Central memory CD8-positive, alpha-beta T cell (primary cell): ENCODE measurements at regions not wholly inside any gene's neighbourhood (a gene's known extent, or its start where the extent isn't known, plus 50 kb on each side); places are given as distances from the start of the nearest gene placed in this dataset.

Experiments used
- ATAC-seq: fragments of 150-1000 bp; cut with Tn5 transposase; replicated peaks from 2 replicates; pipeline ENCODE4 v1.10.0; 2022; ENCODE audit warnings: mild to moderate bottlenecking, moderate FRiP score, moderate number of reproducible peaks; ENCODE audit not compliant: poor library complexity, severe bottlenecking; ENCODE audit errors: extremely low read depth
- DNase-seq, 2 donors: peaks; one replicate each; pipeline ENCODE4 v3.0.0; 2021; ENCODE audit warnings: low spot score in 2 of 2
- H3K27ac Mint-ChIP-seq: one replicate; pipeline ENCODE4 v1.8.0; 2022; ENCODE audit warnings: low read depth, mild to moderate bottlenecking, moderate library complexity, mixed read lengths
- H3K27me3 Mint-ChIP-seq: one replicate; pipeline ENCODE4 v1.8.0; 2022; ENCODE audit warnings: mixed read lengths
- H3K36me3 Mint-ChIP-seq: one replicate; pipeline ENCODE4 v1.8.0; 2022; ENCODE audit warnings: mild to moderate bottlenecking, moderate library complexity, mixed read lengths; ENCODE audit not compliant: insufficient read depth
- H3K4me1 Mint-ChIP-seq: one replicate; pipeline ENCODE4 v1.8.0; 2022; ENCODE audit warnings: mixed read lengths
- H3K4me3 Mint-ChIP-seq: one replicate; pipeline ENCODE4 v1.8.0; 2022; ENCODE audit warnings: mild to moderate bottlenecking, moderate library complexity, mixed read lengths
- H3K9me3 Mint-ChIP-seq: one replicate; pipeline ENCODE4 v1.8.0; 2022; ENCODE audit warnings: mixed read lengths

DNA sequence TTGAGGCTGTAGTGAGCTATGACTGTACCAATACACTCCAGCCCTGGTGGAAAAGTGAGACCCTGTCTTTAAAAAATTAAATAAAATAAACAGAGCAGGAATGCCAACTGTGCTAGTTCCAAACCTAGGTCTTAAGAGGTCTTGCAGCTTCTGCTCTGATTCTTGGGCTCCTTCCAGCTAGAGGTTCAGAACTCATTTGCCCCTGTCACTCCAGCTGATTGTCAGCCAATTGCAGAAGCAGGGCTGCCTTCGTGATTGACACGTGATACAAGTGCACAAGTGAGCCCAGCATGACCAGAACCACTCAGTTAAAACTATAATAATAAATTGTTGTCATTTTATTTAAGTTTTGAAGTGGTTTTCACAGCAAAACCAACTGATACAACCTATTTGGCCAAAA lies 298.4 kb downstream of the USP25 start:
- ATAC-seq = no peak

DNA sequence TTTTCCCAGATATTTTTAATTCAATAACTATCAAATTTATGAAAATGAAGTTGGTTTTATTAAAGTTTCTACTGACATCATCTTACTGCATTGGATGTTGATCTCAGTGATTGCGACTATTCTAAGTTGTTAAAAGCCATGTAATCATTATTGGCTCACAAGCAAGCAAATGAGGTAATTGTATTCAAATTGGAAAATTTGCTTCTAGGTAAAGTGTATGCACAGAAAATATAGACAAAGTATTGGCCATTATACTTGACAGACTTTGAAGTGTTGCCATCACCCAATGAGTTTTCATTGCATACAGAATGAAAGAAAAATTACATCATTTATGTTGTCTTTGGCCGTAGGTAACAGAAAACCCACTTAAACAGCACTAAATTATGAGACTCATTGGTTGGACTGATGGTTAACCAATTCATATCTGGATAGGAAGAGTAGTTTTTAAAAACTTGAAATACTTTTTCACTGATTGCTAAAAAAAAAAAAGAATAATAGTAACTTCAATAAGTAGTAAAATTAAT lies 299.2 kb downstream of the USP25 start:
- H3K27ac Mint-ChIP-seq = no peak overlapping the region

More for the DNA sequence above, 298.4 kb downstream of the USP25 start:
- Mint-ChIP-seq H3K4me3 (no peak overlapping the region), H3K36me3 (no peaks in the 10 kb centered on the region), H3K27me3 (peaks cover under 1% of the 10 kb centered on the region), H3K9me3 (peaks cover under 1% of the 10 kb centered on the region), H3K27ac (no peak overlapping the region), H3K4me1 (no peaks in the 10 kb centered on the region)
- DNase-seq = no peak

DNA sequence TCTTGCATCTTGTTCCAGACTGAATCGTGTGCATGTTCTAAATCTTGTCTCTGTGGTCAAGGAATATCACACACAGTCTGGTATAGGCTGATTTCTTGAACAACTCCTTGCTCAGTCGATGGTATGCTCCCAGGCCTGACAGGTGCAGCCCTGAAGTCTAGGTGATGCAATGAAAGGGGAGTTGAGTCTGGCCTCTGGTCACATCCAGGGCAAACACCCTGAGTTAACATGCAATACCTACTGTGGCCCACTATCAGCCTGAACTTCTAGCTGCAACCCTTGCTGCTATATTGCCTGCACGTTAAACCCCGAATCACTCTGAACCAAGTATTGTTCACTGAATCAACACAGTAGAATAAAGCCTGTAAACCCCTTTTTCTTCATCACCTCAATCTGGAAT lies 303.4 kb downstream of the USP25 start:
- no peaks in the 10 kb centered on the region for H3K4me1 Mint-ChIP-seq
- H3K27me3 Mint-ChIP-seq = no peaks in the 10 kb centered on the region
- H3K4me3 Mint-ChIP-seq = no peak overlapping the region
- H3K27ac Mint-ChIP-seq = no peak overlapping the region
- H3K9me3 Mint-ChIP-seq = no peaks in the 10 kb centered on the region
- no peak for DNase-seq
- ATAC-seq = no peak
- H3K36me3 Mint-ChIP-seq = no peaks in the 10 kb centered on the region

More for the DNA sequence above, 299.2 kb downstream of the USP25 start:
- DNase-seq = no peak
- no peaks in the 10 kb centered on the region for H3K9me3 Mint-ChIP-seq
- no peaks in the 10 kb centered on the region for H3K27me3 Mint-ChIP-seq
- H3K36me3 Mint-ChIP-seq = no peaks in the 10 kb centered on the region
- no peaks in the 10 kb centered on the region for H3K4me1 Mint-ChIP-seq
- H3K4me3 Mint-ChIP-seq = no peak overlapping the region
- ATAC-seq = no peak

DNA sequence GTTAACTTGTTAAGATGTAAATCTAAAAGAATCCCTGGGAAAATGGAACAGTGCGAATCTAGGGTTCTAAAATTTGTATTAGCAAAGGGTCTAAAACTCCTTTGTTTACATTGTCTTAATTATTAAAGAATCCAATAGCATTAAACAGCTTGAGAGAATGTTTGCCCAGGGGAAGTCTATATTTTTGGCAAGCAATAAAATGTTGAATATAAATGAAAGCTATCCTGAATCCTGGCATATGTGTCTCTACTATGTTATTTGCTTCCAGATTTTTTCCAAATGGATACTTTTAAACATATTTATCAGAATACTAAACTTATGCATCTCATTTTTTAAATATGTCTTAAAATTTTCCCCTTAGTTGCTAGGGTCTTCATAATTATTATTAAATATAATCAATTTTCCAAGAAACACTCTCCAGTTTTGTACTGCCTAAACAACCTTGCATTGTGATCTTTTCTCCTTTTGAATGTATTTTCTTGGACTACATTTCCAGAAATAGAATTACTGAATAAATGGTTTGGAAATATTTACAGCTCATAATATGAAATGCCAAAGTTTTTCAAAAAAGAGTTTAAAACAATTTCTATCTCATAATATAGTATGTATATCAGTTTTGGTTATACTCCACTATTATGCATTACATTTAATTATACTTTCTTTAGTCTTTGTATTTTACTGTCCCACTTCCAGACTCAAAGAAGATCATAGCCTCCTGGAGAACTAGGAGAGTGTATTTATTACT lies 304.8 kb downstream of the USP25 start:
- Mint-ChIP-seq H3K9me3 (no peaks in the 10 kb centered on the region), H3K27me3 (no peaks in the 10 kb centered on the region), H3K36me3 (no peaks in the 10 kb centered on the region), H3K27ac (no peak overlapping the region), H3K4me3 (no peak overlapping the region), H3K4me1 (no peaks in the 10 kb centered on the region)
- DNase-seq (no peak), ATAC-seq (no peak)

DNA sequence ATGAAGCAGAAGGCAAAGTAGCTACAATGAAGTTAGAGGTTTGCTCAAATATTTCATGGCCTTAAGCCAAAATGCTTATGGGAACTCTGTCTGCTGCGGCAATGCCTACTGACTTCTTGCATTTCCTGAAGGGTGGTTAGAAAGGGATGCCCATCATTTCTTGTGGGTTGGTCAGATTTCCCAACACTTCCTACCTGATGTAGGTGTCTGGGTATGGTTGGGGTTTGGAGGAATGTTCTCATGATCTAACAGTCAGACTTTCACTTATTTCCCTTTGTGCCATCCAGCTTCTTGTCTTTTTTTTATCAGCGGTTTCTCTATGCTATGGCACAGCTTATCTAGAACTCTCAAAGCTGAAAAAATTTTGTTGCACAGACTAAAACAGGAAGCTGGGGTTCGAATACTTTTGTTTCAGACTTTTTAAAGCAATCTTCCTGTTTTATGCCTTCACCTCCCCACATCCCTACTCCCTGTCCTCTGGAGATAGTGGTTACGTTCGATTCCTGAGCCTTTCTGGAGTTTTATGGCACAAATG lies 307.7 kb downstream of the USP25 start:
- ATAC-seq (no peak), DNase-seq (no peak)
- H3K36me3 Mint-ChIP-seq = no peaks in the 10 kb centered on the region
- H3K27ac Mint-ChIP-seq = no peak overlapping the region
- H3K4me3 Mint-ChIP-seq = no peak overlapping the region
- no peaks in the 10 kb centered on the region for H3K27me3 Mint-ChIP-seq
- H3K4me1 Mint-ChIP-seq = no peaks in the 10 kb centered on the region
- no peaks in the 10 kb centered on the region for H3K9me3 Mint-ChIP-seq

DNA sequence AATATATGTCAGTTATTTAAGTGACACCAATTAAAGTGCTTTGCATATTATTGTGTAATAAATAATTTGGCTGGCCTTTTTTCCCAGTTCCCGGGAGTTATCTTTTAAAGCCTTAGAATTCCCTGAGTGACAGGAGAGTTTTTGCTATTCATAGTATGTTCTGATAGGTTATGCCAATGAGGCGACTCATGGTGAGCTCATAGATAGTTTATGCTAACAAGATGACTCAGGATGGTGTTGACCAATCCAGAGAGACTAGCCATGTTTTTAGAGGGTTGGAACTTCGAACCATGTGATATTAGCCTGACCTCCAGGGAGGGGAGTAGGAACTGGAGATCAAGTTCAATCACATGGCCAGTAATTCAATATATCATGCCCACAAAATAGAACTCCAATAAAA lies 310.8 kb downstream of the USP25 start:
- Mint-ChIP-seq H3K4me3 (no peak overlapping the region), H3K27me3 (no peaks in the 10 kb centered on the region), H3K4me1 (no peaks in the 10 kb centered on the region), H3K9me3 (no peaks in the 10 kb centered on the region), H3K27ac (no peak overlapping the region), H3K36me3 (no peaks in the 10 kb centered on the region)
- DNase-seq = no peak
- ATAC-seq = no peak

DNA sequence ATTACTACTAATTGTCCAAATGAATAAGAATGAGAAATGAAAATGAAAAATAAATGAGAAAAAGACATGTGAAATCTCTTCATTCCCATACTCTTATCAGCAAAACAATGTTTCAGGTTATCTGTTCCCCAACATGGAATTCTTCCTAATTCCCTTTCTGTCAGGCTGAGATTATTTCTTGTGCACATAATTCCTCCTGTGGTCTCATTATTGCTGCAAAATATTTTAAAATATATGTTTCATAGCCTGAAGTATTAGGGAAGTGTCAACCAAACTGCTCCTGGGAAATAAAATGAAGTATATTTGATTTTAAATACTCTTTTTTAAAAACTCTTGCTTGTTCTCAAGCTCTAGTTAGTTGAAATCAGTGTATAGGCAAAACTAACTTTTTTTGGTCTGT lies 314.9 kb downstream of the USP25 start:
- H3K4me1 Mint-ChIP-seq = no peaks in the 10 kb centered on the region

DNA sequence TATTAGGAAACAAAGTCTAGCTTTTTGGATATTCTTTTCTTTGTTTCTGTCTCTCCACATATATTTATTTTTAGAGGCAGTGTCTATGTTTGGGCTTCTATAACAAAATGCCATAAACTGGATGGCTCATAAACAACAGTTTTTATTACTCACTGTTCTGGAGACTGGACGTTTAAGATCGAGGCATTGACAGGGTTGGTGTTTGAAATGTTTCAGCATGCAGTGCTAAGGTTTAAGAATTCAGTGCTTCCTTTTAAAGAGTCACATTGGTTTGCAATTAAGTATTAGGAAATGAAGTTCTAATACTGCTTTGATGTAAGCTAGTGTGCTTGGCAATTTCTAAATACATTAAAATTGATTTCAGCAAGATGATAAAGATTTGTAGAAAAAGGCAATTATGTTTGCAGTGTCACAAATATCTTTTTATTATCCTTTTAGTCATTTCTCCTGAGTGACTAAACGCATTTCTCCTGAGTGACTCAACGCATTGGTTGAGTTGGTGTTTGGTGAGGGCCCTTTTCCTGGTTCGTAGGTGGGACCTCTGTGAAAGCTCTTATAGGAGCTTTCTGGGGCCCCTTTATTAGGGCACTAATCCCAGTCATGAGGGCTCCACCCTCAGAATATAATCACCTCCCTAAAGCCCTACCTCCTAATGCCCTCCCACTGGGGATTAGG lies 317.0 kb downstream of the USP25 start:
- H3K27me3 Mint-ChIP-seq = no peaks in the 10 kb centered on the region
- no peak for ATAC-seq
- H3K27ac Mint-ChIP-seq = no peak overlapping the region

More for the DNA sequence above, 314.9 kb downstream of the USP25 start:
- DNase-seq (no peak), ATAC-seq (no peak)
- Mint-ChIP-seq H3K27me3 (no peaks in the 10 kb centered on the region), H3K27ac (no peak overlapping the region), H3K4me3 (no peak overlapping the region), H3K36me3 (no peaks in the 10 kb centered on the region), H3K9me3 (no peaks in the 10 kb centered on the region)

DNA sequence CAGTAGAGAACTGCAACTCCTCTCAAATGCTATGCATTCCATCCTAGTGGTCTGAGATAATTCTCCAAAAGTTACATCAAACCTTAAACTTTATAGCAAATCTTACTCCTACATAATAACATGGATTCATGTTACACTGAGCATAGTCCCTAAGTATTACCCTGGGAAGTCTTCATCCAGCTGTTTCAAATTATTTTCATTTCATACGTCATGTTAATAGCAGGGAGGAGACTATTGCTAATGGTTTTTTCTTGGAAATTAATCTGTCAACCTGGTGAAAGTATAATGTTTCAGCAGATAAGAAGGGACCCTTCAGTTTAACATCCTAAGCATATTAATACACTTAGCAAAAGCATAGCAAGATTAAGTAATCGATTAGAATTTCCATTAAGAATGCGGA lies 318.1 kb downstream of the USP25 start:
- no peak overlapping the region for H3K27ac Mint-ChIP-seq
- no peaks in the 10 kb centered on the region for H3K27me3 Mint-ChIP-seq
- H3K4me3 Mint-ChIP-seq = no peak overlapping the region
- DNase-seq (no peak), ATAC-seq (no peak)
- no peaks in the 10 kb centered on the region for H3K9me3 Mint-ChIP-seq
- no peaks in the 10 kb centered on the region for H3K4me1 Mint-ChIP-seq
- no peaks in the 10 kb centered on the region for H3K36me3 Mint-ChIP-seq

More for the DNA sequence above, 317.0 kb downstream of the USP25 start:
- Mint-ChIP-seq H3K4me3 (no peak overlapping the region), H3K4me1 (no peaks in the 10 kb centered on the region), H3K36me3 (no peaks in the 10 kb centered on the region), H3K9me3 (no peaks in the 10 kb centered on the region)
- no peak for DNase-seq

DNA sequence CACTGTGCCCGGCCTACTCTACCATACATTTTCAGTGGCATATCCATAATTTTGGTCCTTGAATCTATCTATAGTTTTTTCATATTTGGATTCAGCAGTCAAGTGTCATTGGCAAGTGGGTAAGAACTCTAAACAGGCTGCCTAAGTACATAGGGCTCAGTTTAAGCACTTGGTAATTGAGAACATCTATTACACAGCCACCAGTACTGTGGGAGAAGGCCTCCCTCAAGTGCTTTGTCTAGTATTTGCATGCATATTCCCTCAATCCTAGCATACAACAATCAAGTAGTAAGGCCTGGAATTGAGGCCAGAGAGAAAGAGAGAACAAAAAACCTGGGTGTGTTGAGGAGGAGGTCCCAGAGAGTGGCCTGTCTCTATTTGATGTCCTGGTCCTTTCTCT lies 325.2 kb downstream of the USP25 start:
- H3K4me3 Mint-ChIP-seq = no peak overlapping the region
- H3K4me1 Mint-ChIP-seq = no peaks in the 10 kb centered on the region
- ATAC-seq (no peak), DNase-seq (no peak)
- no peaks in the 10 kb centered on the region for H3K9me3 Mint-ChIP-seq
- H3K27ac Mint-ChIP-seq = no peak overlapping the region
- H3K27me3 Mint-ChIP-seq = no peaks in the 10 kb centered on the region
- H3K36me3 Mint-ChIP-seq = no peaks in the 10 kb centered on the region

DNA sequence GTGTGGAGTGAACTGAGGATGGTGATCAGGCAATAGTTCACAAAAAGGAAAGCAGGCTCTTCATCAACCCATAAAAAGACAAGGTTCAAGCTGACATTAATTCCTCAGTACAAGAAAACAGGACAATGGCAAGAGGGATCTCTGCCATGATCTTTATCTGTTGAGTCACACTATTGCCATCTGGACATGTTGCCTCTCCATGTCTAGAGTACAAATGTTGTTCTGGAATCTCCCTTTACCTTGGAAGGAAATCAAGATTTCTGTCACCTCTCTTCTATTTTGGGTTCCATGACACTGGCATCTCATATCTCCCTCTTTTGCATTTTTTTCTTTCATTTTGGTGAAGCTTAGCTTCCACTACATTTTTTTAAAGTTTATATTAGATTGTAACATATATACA lies 329.1 kb downstream of the USP25 start:
- Mint-ChIP-seq H3K27me3 (no peaks in the 10 kb centered on the region), H3K9me3 (no peaks in the 10 kb centered on the region), H3K4me3 (no peak overlapping the region), H3K27ac (no peak overlapping the region), H3K4me1 (no peaks in the 10 kb centered on the region), H3K36me3 (no peaks in the 10 kb centered on the region)
- DNase-seq (no peak), ATAC-seq (no peak)

DNA sequence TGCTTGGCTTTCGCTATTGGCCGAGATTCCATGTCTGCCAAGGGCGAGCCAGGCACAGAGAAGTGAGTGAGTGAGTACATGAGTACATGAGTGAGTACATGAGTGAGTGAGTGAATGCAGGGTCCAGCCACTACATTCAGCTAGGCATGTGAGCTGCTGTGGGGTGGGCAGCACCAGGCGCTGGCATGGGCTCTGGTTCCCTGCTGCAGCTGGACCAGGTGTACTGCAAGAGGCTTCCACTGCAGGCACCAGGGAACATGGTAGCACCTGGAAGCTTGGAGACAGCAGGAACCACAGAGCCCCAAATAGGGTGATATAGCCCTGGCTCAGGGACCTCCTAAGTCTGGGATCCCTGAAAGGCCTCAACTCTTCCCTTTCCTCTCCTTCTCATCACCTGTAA lies 330.2 kb downstream of the USP25 start:
- H3K27ac Mint-ChIP-seq = no peak overlapping the region
- no peak for ATAC-seq

DNA sequence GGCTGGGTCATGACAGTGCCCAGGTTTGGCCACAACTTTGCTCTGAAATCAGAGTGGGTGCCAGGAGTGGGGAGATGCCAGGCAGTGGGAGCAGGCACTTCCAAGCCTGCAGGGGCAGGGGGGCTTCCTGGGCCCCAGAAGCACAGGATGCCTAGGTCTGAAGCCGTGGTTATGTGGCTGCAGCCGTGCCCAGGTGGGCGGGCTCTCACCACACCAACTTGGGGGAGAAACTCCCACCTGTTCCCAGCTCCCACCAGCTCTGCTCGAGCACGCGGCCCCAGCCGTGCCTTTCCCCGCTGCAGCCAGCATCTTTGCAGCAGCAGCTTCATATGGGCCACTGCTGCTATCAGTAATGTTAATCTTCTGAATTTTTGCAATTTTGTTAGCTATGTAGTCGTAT lies 331.4 kb downstream of the USP25 start:
- Mint-ChIP-seq H3K4me1 (no peaks in the 10 kb centered on the region), H3K9me3 (no peaks in the 10 kb centered on the region), H3K36me3 (no peaks in the 10 kb centered on the region), H3K4me3 (no peak overlapping the region), H3K27ac (no peak overlapping the region), H3K27me3 (no peaks in the 10 kb centered on the region)
- DNase-seq (no peak), ATAC-seq (no peak)

More for the DNA sequence above, 330.2 kb downstream of the USP25 start:
- DNase-seq = no peak
- Mint-ChIP-seq H3K4me3 (no peak overlapping the region), H3K27me3 (no peaks in the 10 kb centered on the region), H3K4me1 (no peaks in the 10 kb centered on the region), H3K36me3 (no peaks in the 10 kb centered on the region), H3K9me3 (no peaks in the 10 kb centered on the region)
